SK-N-SH (cell line): ENCODE measurements at regions not wholly inside any gene's neighbourhood (a gene's known extent, or its start where the extent isn't known, plus 50 kb on each side); places are given as distances from the start of the nearest gene placed in this dataset.
"Not testable (repeated sequence)": the region's sequence is repeated elsewhere in the genome, so short reads cannot be mapped to it uniquely, and the experiment has no call there.

ENCODE experiments used
- CTCF ChIA-PET: fragments of 300-600, 350-600 bp; formaldehyde crosslinking; extraction: SDS; loops from one replicate; lab custom pipeline; 2021; lab: Yijun Ruan, JAX
- POLR2A ChIA-PET: fragments of 350-600 bp; sonication (Branson Sonifier 250); formaldehyde crosslinking; extraction: SDS; loops from one replicate; lab custom pipeline; 2020; ENCODE audit warnings: antibody characterized with exemption, inconsistent platforms; lab: Yijun Ruan, JAX
- DNase-seq: peaks from one replicate; pipeline ENCODE4 v3.0.0; 2012
- H2AFZ ChIP-seq: fragments of 200-600 bp; sonication (generic); 2 replicates; pipeline ENCODE4 v1.8.1; 2016; ENCODE audit warnings: antibody characterized with exemption, mild to moderate bottlenecking, low read depth
- H3F3A ChIP-seq: fragments of 200-600 bp; sonication (generic); replicated peaks from 2 replicates; pipeline ENCODE3; 2016; ENCODE audit warnings: antibody characterized with exemption, mild to moderate bottlenecking; ENCODE audit not compliant: insufficient read depth
- H3K27ac ChIP-seq, 2 experiments: fragments of 200-500 bp in 1 of 2; fragments of 200-600 bp in 1 of 2; sonication (Bioruptor generic) in 1 of 2; sonication (generic), shearing (Covaris generic) in 1 of 2; 2 replicates each; pipeline versions ENCODE4 v1.5.1 to v1.6.1; 2014 to 2016; ENCODE audit warnings: low read depth in 2 of 2, inconsistent platforms in 1 of 2, low read length in 1 of 2, mild to moderate bottlenecking in 1 of 2, mixed read lengths in 1 of 2
- H3K27me3 ChIP-seq: fragments of 200-600 bp; sonication (generic), shearing (Covaris generic); 2 replicates; pipeline ENCODE4 v1.6.1; 2016; ENCODE audit warnings: mixed run types; ENCODE audit not compliant: insufficient read depth
- H3K36me3 ChIP-seq, 2 experiments: fragments of 200-500 bp in 1 of 2; fragments of 200-600 bp in 1 of 2; sonication (Bioruptor generic) in 1 of 2; sonication (generic) in 1 of 2; replicated peaks in 1 of 2; 2 replicates each; pipeline versions ENCODE3 to v1.5.1; 2014 to 2016; ENCODE audit warnings: low read length in 1 of 2, mild to moderate bottlenecking in 1 of 2; ENCODE audit not compliant: insufficient read depth in 2 of 2, control insufficient read depth in 1 of 2
- H3K4me1 ChIP-seq, 2 experiments: fragments of 200-500 bp in 1 of 2; fragments of 200-600 bp in 1 of 2; sonication (Bioruptor generic) in 1 of 2; sonication (generic), shearing (Covaris generic) in 1 of 2; 2 replicates each; pipeline versions ENCODE4 v1.5.1 to v1.6.1; 2014 to 2016; ENCODE audit warnings: low read depth in 1 of 2, low read length in 1 of 2, mixed run types in 1 of 2; ENCODE audit not compliant: insufficient read depth in 2 of 2, control insufficient read depth in 1 of 2
- H3K4me2 ChIP-seq: fragments of 200-600 bp; sonication (generic), shearing (Covaris generic); 2 replicates; pipeline ENCODE4 v1.6.1; 2017; ENCODE audit warnings: mixed run types
- H3K4me3 ChIP-seq, 2 experiments: fragments of 200-500 bp in 1 of 2; fragments of 200-600 bp in 1 of 2; sonication (Bioruptor generic) in 1 of 2; sonication (generic), shearing (Covaris generic) in 1 of 2; 2 replicates each; pipeline versions ENCODE4 v1.5.1 to v1.8.1; 2014 to 2016; ENCODE audit warnings: low read depth in 2 of 2, inconsistent platforms in 1 of 2, low read length in 1 of 2, mild to moderate bottlenecking in 1 of 2, mixed read lengths in 1 of 2, moderate library complexity in 1 of 2
- H3K79me2 ChIP-seq: fragments of 200-600 bp; sonication (generic); 2 replicates; pipeline ENCODE4 v1.8.1; 2017; ENCODE audit warnings: mild to moderate bottlenecking; ENCODE audit not compliant: insufficient read depth
- H3K9ac ChIP-seq: fragments of 200-600 bp; sonication (generic); 2 replicates; pipeline ENCODE4 v1.6.1; 2017; ENCODE audit warnings: mixed run types
- H3K9me2 ChIP-seq: fragments of 200-600 bp; sonication (generic); 2 replicates; pipeline ENCODE4 v1.6.1; 2017; ENCODE audit warnings: mixed run types
- H3K9me3 ChIP-seq: fragments of 200-600 bp; sonication (generic); 2 replicates; pipeline ENCODE4 v1.6.1; 2017; ENCODE audit warnings: mixed run types, mild to moderate bottlenecking, moderate library complexity
- H4K20me1 ChIP-seq: fragments of 200-600 bp; sonication (generic); 2 replicates; pipeline ENCODE4 v1.6.1; 2017; ENCODE audit warnings: mild to moderate bottlenecking, mixed run types; ENCODE audit not compliant: insufficient read depth
- ELF1 ChIP-seq: IDR thresholded peaks from 2 replicates; pipeline ENCODE4 v1.4.0; 2012
- EP300 ChIP-seq, 2 experiments: IDR thresholded peaks; 2 replicates each; pipeline versions ENCODE4 v1.4.0 to v1.6.1; 2012; ENCODE audit warnings: borderline replicate concordance in 1 of 2, low read depth in 1 of 2, low read length in 1 of 2
- FOXM1 ChIP-seq: IDR thresholded peaks from 2 replicates; pipeline ENCODE4 v1.4.0; 2012; ENCODE audit warnings: low read depth, mild to moderate bottlenecking
- GATA2 ChIP-seq: sonication (generic); formaldehyde crosslinking; IDR thresholded peaks from 2 replicates; pipeline ENCODE4 v1.5.0; 2020; ENCODE audit warnings: mild to moderate bottlenecking, missing genetic modification reagents
- RFX5 ChIP-seq: IDR thresholded peaks from 2 replicates; pipeline ENCODE4 v1.6.1; 2012; ENCODE audit warnings: mild to moderate bottlenecking, improper control_type of control experiment, low read length
- RXRA ChIP-seq: IDR thresholded peaks from 2 replicates; pipeline ENCODE4 v1.4.0; 2012; ENCODE audit warnings: low read depth, mild to moderate bottlenecking, borderline replicate concordance
- SIN3A ChIP-seq: IDR thresholded peaks from 2 replicates; pipeline ENCODE4 v1.6.1; 2012; ENCODE audit warnings: low read depth, mild to moderate bottlenecking, low read length, moderate library complexity, borderline replicate concordance
- WGBS: methylation state at CpG from one replicate; pipeline ENCODE4 v1.1.6; 2017; ENCODE audit warnings: low lambda C conversion rate; 5-methylcytosine and 5-hydroxymethylcytosine counted together
- TF ChIP-seq, protein P1 (sequence below): IDR thresholded peaks from 2 replicates; pipeline ENCODE4 v1.6.1; 2012; ENCODE audit warnings: mild to moderate bottlenecking, low read depth, low read length, moderate library complexity

- TF ChIP-seq, protein P1, sequence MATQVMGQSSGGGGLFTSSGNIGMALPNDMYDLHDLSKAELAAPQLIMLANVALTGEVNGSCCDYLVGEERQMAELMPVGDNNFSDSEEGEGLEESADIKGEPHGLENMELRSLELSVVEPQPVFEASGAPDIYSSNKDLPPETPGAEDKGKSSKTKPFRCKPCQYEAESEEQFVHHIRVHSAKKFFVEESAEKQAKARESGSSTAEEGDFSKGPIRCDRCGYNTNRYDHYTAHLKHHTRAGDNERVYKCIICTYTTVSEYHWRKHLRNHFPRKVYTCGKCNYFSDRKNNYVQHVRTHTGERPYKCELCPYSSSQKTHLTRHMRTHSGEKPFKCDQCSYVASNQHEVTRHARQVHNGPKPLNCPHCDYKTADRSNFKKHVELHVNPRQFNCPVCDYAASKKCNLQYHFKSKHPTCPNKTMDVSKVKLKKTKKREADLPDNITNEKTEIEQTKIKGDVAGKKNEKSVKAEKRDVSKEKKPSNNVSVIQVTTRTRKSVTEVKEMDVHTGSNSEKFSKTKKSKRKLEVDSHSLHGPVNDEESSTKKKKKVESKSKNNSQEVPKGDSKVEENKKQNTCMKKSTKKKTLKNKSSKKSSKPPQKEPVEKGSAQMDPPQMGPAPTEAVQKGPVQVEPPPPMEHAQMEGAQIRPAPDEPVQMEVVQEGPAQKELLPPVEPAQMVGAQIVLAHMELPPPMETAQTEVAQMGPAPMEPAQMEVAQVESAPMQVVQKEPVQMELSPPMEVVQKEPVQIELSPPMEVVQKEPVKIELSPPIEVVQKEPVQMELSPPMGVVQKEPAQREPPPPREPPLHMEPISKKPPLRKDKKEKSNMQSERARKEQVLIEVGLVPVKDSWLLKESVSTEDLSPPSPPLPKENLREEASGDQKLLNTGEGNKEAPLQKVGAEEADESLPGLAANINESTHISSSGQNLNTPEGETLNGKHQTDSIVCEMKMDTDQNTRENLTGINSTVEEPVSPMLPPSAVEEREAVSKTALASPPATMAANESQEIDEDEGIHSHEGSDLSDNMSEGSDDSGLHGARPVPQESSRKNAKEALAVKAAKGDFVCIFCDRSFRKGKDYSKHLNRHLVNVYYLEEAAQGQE = no peak
- no peak for TF ChIP-seq EP300 (IDR thresholded peaks at IDR 0.05; ENCODE audit: borderline replicate concordance in 1 of 2, low read depth in 1 of 2, low read length in 1 of 2)
These were observed 749.8 kb upstream of the NRXN1 start (continued) for GRCh38 chr2:51781691-51782090.

GRCh38 chr2:51780353-51780752, 748.4 kb upstream of the NRXN1 start:
- WGBS = 96% methylated on average over 6 of the region's 26 CpGs
- no peak for DNase-seq
- H3F3A ChIP-seq = no peaks in the 10 kb centered on the region
- ChIA-PET CTCF (no interaction called here), POLR2A (no interaction called here)
- no peaks in the 10 kb centered on the region for H3K4me1 ChIP-seq
- no peaks in the 10 kb centered on the region for H3K9me3 ChIP-seq
- H3K36me3 ChIP-seq = no peaks in the 10 kb centered on the region
- no peaks in the 10 kb centered on the region for H4K20me1 ChIP-seq
- H3K27me3 ChIP-seq = no peaks in the 10 kb centered on the region
- no peak overlapping the region for H3K27ac ChIP-seq
- H3K4me3 ChIP-seq = no peak overlapping the region
- no peaks in the 10 kb centered on the region for H3K9me2 ChIP-seq
- no peak for TF ChIP-seq FOXM1
- TF ChIP-seq ELF1 = no peak
- no peak for TF ChIP-seq EP300 (IDR thresholded peaks at IDR 0.05; ENCODE audit: borderline replicate concordance in 1 of 2, low read depth in 1 of 2, low read length in 1 of 2)
- no peak for TF ChIP-seq RFX5
- TF ChIP-seq RXRA = no peak
- TF ChIP-seq SIN3A = no peak
- no peak for TF ChIP-seq GATA2
- no peak overlapping the region for H3K9ac ChIP-seq
- no peak overlapping the region for H2AFZ ChIP-seq
- no peaks in the 10 kb centered on the region for H3K79me2 ChIP-seq
- H3K4me2 ChIP-seq = no peak overlapping the region

DNA sequence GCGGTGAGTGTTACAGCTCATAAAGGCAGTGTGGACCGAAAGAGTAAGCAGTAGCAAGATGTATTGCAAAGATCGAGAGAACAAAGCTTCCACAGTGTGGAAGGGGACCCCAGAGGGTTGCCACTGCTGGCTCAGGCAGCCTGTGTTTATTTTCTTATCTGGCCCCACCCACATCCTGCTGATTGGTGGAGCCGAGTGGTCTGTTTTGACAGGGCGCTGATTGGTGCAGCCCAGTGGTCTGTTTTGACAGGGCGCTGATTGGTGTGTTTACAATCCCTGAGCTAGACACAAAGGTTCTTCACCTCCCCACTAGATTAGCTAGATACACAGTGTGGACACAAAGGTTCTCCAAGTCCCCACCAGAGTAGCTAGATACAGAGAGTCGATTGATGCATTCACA, 747.8 kb upstream of the NRXN1 start:
- H4K20me1 ChIP-seq, H3K27ac ChIP-seq, H3F3A ChIP-seq, H3K4me2 ChIP-seq, H3K9ac ChIP-seq, H2AFZ ChIP-seq, H3K4me3 ChIP-seq, H3K9me2 ChIP-seq, H3K9me3 ChIP-seq, H3K27me3 ChIP-seq, CTCF ChIA-PET, POLR2A ChIA-PET, H3K79me2 ChIP-seq, H3K4me1 ChIP-seq, DNase-seq, H3K36me3 ChIP-seq: not testable (repeated sequence)
- WGBS = 71% methylated on average over 6 of the region's 7 CpGs
